Large intestine (tissue), 3 donors: ENCODE measurements at regions not wholly inside any gene's neighbourhood (a gene's known extent, or its start where the extent isn't known, plus 50 kb on each side); places are given as distances from the start of the nearest gene placed in this dataset.

Experiments used
- DNase-seq, 2 donors: peaks; one replicate each; pipeline versions ENCODE4 v3.0.0 to v3.0.0-alpha.2; 2013
- H3K27ac ChIP-seq: one replicate; pipeline ENCODE4 v1.5.1; 2013; ENCODE audit warnings: low read length
- H3K27me3 ChIP-seq: 2 replicates; pipeline ENCODE4 v1.6.1; 2013; ENCODE audit warnings: low read length; ENCODE audit not compliant: control insufficient read depth, insufficient read depth
- H3K36me3 ChIP-seq: 2 replicates; pipeline ENCODE4 v1.6.1; 2013; ENCODE audit warnings: low read length; ENCODE audit not compliant: control insufficient read depth, insufficient read depth
- H3K4me1 ChIP-seq: one replicate; pipeline ENCODE4 v1.6.1; 2013; ENCODE audit warnings: low read length; ENCODE audit not compliant: control insufficient read depth, insufficient read depth
- H3K4me3 ChIP-seq: one replicate; pipeline ENCODE4 v1.5.1; 2013; ENCODE audit warnings: low read length
- H3K9me3 ChIP-seq: one replicate; pipeline ENCODE4 v1.6.1; 2013; ENCODE audit warnings: mild to moderate bottlenecking, low read depth, low read length, moderate library complexity; ENCODE audit not compliant: control insufficient read depth
- WGBS: methylation state at CpG from one replicate; pipeline ENCODE4 v1.1.5; 2013; ENCODE audit warnings: low lambda C conversion rate; ENCODE audit not compliant: insufficient coverage; 5-methylcytosine and 5-hydroxymethylcytosine counted together

DNA sequence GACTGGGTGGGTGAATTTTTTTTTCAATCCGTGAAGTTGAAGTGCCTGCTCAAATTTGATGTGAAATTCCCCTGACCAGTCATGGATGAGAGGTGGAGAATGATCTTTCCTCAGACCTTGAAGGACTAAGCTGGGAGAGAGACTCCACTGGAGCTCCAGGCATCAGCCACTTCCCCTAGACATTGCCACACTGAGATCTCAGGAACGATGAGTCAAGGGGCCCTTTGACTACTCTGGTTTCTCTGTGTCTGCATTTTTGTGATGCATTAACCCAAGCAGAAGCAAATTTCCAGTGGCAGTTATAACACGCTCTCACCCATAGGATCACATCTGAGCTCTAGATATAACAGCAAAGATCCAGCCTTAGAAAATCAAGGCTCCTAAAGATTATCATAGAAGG, 171.2 kb upstream of the KIF2A start:
- H3K27ac ChIP-seq, result no peak overlapping the region
- DNase-seq, result no peak
- no CpG with 5 or more reads among the region's 3 CpGs for WGBS
- H3K4me1 ChIP-seq, result no peaks in the 10 kb centered on the region
- H3K4me3 ChIP-seq, result no peak overlapping the region
- H3K27me3 ChIP-seq, result peaks cover 4% of the 10 kb centered on the region
- H3K9me3 ChIP-seq, result no peaks in the 10 kb centered on the region
- H3K36me3 ChIP-seq, result no peaks in the 10 kb centered on the region

DNA sequence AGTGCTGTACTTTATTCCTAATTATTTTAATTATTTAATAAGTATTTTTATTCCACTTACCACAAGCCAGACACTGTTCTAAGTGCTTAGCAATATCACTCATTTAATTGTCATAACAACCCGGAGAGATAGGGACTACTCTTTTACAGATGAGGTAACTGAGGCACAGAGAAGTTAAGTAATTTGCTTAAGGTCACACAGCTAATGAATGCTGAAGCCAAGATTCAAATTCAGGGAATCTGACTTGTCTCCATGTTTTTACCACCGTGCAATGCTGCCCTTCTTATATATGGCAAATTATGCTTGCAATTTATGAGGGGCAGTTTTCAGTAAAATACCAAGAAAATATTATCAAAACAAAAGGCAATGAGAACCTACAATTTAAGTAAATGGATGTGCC, 168.4 kb upstream of the KIF2A start:
- no peaks in the 10 kb centered on the region for H3K36me3 ChIP-seq
- no peaks in the 10 kb centered on the region for H3K9me3 ChIP-seq
- DNase-seq, result no peak
- WGBS, result no CpG with 5 or more reads among the region's 2 CpGs
- no peaks in the 10 kb centered on the region for H3K4me1 ChIP-seq
- H3K4me3 ChIP-seq, result no peak overlapping the region
- peaks cover 4% of the 10 kb centered on the region for H3K27me3 ChIP-seq
- no peak overlapping the region for H3K27ac ChIP-seq

DNA sequence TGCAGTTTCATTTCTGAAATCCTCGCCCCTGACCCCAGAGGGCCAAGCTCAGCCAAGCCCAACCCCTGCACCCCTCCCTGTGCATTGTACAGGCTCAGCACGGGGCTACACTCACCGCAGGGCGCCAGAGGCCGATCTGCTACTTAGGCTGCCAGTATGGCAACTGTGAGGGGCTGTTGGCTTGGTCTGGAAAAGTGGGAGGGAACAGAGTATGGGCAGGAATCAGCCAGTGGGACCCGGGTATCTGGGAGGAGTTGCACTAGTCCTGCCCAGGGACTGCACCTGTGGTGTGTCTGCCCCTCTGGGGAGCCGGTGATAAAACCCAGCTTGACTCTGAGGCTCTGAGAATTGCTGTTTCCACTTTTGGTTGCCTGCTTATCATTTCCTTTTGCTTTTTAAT, 167.4 kb upstream of the KIF2A start:
- Histone ChIP-seq H3K36me3 (no peaks in the 10 kb centered on the region), H3K27ac (no peak overlapping the region), H3K4me1 (no peaks in the 10 kb centered on the region), H3K9me3 (no peaks in the 10 kb centered on the region), H3K4me3 (no peak overlapping the region), H3K27me3 (peaks cover 4% of the 10 kb centered on the region)
- no peak for DNase-seq
- WGBS, result no CpG with 5 or more reads among the region's 7 CpGs

DNA sequence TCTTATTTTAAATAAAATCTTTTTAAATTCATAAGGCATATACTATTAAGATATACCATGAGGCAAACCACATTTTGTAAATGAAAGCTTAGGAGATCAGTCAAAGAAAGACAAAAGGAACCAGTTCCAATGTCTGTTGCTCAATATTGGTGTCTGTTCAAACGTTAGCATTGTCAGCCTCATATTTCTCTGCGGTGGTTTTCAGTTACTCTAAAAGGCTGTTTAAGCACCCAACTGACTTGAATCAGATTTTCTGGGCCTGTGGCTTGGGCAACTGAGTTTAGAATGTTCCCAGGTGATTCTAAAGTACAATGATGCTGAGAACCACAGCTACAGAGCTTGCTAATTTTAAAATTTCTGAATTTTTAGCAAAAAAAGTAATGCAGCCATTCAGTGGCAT, 166.3 kb upstream of the KIF2A start:
- no peak for DNase-seq
- Histone ChIP-seq H3K27ac (no peak overlapping the region), H3K4me3 (no peak overlapping the region), H3K36me3 (no peaks in the 10 kb centered on the region), H3K9me3 (no peaks in the 10 kb centered on the region), H3K27me3 (peaks cover 7% of the 10 kb centered on the region), H3K4me1 (no peaks in the 10 kb centered on the region)
- no CpG with 5 or more reads among the region's 2 CpGs for WGBS

DNA sequence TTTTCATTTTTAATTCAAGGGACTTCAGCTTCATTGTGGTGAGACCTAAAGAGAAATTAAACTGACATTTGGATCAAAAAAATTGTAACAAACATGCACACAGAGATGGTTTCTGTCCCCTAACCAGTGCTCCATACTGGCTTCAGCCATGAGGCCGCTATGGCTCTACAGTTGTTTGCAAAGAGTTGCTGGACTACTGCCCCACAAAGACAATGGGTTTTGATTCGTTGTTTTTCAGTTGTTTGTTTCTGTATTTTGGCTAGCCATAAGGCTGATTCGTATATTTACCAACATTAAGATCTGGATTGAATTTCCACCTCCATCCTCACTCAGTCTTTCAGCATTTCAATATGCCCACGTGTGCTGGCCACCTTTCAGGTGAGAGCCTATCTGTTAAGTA, 163.7 kb upstream of the KIF2A start:
- Histone ChIP-seq H3K4me1 (no peaks in the 10 kb centered on the region), H3K9me3 (no peaks in the 10 kb centered on the region), H3K27ac (no peak overlapping the region), H3K36me3 (no peaks in the 10 kb centered on the region), H3K4me3 (no peak overlapping the region), H3K27me3 (peaks cover 9% of the 10 kb centered on the region)
- WGBS, result 80% methylated on average over 1 of the region's 4 CpGs
- DNase-seq, result no peak

DNA sequence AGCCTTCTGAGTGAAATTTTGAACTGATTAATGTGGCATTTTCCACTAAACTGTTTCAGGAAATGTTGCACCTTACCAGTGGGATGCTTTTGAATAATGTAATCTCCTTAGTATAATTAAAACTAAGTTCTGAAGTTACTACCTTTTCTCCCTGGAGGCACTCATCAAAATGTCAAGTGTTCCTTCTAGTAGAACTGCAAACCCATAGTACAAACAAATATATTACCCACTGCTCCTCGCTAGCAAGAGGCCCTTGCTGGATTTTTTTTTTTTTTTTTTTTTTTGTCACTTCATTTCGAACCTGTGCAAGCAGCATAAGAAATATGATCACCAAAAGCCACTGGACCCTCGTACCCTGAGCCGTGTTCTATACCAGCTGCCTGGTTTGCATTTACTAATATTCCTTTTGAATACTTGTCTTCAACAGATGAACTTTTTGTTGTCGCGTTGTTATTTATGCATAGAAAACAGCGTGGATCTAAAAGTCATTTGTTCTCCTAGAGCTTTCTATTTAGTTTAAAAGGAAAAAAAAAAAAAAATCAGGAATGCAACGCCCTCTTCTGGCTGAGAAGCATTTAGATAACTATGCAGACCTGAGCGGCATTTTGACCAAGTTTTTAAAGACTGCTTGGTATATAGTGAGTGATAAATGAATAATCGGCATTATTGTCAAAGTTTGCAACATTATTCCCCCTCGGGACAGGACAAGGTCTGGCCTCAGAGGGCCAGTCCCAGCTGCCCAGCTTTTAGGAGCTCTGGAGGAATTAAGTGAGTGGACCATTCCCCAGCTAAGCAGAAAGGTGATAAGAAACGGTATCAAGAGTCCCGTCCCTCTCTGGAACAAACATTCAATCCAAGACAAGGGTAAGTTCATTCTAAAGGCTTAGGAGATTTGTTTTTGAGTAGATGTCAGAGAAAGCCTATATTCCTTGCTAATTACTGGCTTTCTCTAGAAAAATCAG, 162.5 kb upstream of the KIF2A start:
- Histone ChIP-seq H3K27me3 (peaks cover 9% of the 10 kb centered on the region), H3K27ac (no peak overlapping the region), H3K4me1 (no peaks in the 10 kb centered on the region), H3K36me3 (no peaks in the 10 kb centered on the region), H3K9me3 (no peaks in the 10 kb centered on the region), H3K4me3 (no peak overlapping the region)
- peak; percentile 8 to 39 for DNase-seq
- 39% methylated on average over 6 of the region's 13 CpGs for WGBS

DNA sequence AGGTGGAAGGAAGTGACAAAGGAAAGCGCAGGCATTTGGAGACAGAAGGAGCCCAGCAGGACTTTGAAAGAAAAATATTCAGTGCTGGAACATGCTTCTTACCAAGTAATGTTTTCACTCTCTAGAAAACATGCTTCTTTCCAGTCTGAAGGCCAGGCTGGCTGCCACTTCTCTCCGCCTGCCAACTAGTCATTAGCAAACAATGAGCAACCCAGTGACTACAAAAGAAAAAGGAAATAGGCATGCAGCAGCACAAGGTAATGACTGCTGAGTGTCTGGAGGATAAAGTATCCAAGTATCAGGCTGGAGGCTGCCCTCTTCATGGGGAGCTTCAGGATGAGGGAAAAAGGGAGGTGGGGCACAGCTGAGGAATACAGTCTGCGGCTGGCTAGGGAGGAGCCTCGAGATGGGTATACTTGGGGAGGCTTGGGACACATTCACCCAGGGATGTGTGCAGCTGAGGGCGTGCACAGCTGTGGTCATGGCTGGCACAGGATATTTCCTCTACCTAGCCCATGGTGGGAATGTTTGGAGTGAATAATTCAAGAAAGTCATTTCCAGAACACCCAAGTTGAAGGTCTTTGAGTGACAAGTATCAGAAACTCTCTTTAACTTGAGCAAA, 161.5 kb upstream of the KIF2A start:
- no peak overlapping the region for H3K27ac ChIP-seq

DNA sequence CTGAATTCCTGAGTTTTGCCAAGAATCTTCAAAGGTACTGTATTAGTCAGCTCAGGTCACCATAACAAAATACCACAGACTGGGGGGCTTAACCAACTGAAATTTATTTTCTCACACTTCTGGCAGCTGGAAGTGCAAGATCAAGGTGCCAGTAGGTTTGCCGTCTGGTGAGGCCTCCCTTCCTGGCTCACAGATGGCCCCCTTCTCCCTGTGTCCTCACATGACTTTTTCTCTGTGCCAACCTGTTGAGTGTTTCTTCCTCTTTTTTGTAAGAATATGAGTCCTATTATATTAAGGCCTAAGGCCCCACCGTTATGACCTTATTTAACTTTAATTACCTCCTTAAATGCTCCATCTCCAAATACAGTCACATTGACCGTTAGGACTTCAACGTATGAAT, 156.1 kb upstream of the KIF2A start:
- DNase-seq, result no peak
- H3K4me3 ChIP-seq, result no peak overlapping the region
- no peaks in the 10 kb centered on the region for H3K4me1 ChIP-seq
- no peaks in the 10 kb centered on the region for H3K36me3 ChIP-seq
- H3K27me3 ChIP-seq, result peaks cover 6% of the 10 kb centered on the region
- WGBS, result 92% methylated on average over 2 of the region's 4 CpGs
- no peak overlapping the region for H3K27ac ChIP-seq
- no peaks in the 10 kb centered on the region for H3K9me3 ChIP-seq

More for the DNA sequence above, 161.5 kb upstream of the KIF2A start:
- Histone ChIP-seq H3K4me1 (no peaks in the 10 kb centered on the region), H3K27me3 (peaks cover 11% of the 10 kb centered on the region), H3K36me3 (no peaks in the 10 kb centered on the region), H3K4me3 (no peak overlapping the region), H3K9me3 (no peaks in the 10 kb centered on the region)
- no peak for DNase-seq
- 90% methylated on average over 2 of the region's 5 CpGs for WGBS

DNA sequence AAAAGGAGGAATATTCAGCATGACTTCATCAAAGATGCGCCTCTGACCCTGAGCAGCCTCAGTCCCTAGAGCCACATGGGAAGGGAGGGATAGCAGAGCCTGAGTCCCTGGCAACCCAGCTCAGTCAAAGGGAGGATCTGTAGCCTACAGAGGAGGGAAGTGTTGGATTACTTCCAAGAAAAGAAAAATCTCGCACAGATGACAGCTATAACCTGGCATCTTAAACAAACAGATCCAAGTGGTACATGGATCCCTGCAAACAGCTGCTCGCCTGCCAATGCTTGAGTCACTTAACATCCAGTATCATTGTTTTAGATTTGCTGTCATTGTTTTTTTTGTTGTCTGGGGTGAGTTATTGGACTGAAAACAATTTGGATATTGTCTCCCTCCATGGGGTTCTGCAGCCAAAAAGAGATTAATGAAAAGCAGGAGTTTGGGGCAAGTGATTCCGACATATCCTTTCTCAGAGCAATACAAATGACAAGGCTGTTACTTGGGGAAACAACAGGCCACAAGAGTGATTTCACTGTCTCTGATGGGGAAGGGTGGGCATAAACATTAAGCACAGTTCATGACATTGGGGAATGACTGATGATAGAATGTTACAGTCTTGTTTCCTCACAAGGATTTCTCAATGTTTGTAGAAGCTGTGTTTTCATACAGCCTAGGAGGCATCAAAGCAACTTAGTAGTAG, 153.5 kb upstream of the KIF2A start:
- H3K27ac ChIP-seq, result no peak overlapping the region
- H3K36me3 ChIP-seq, result no peaks in the 10 kb centered on the region
- no peaks in the 10 kb centered on the region for H3K4me1 ChIP-seq
- WGBS, result no CpG with 5 or more reads among the region's 4 CpGs
- H3K4me3 ChIP-seq, result no peak overlapping the region
- peaks cover 6% of the 10 kb centered on the region for H3K27me3 ChIP-seq
- no peaks in the 10 kb centered on the region for H3K9me3 ChIP-seq
- no peak for DNase-seq

DNA sequence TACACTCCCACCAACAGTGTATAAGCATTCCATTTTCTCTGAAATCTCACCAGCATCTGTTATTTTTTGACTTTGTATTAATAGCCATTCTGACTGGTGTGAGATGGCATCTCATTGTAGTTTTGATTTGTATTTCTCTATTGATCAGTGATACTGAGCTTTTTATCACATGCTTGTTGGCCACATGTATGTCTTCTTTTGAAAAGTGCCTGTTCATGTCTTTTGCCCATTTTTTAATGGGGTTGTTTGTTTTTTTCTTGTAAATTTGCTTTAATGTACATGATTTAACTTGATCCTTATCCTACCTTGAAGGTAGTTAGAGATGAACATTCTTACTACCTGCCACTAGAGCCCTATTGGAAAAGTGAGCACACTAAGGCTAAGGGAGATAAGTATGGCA, 151.2 kb upstream of the KIF2A start:
- Histone ChIP-seq H3K4me1 (no peaks in the 10 kb centered on the region), H3K36me3 (no peaks in the 10 kb centered on the region), H3K27me3 (peaks cover 4% of the 10 kb centered on the region), H3K27ac (no peak overlapping the region), H3K9me3 (no peaks in the 10 kb centered on the region), H3K4me3 (no peak overlapping the region)
- DNase-seq, result no peak
